ENCODE measurements at regions not wholly inside any gene's neighbourhood (a gene's known extent, or its start where the extent isn't known, plus 50 kb on each side); places are given as distances from the start of the nearest gene placed in this dataset.

GRCh38 chr5:4976902-4977301, 163.2 kb upstream of the ADAMTS16 start (continued):
- TF ChIP-seq HMGXB4 (CRISPR knock-in tag; IDR thresholded peaks at IDR 0.05; ENCODE audit: borderline replicate concordance) (no peak), HOXA7 (CRISPR knock-in tag; IDR thresholded peaks at IDR 0.05) (no peak), HOXB13 (CRISPR knock-in tag; IDR thresholded peaks at IDR 0.05; ENCODE audit: low read depth) (no peak), RNF2 (IDR thresholded peaks at IDR 0.05; ENCODE audit: borderline replicate concordance, low read depth) (no peak), MYC (IDR thresholded peaks at IDR 0.05; ENCODE audit: borderline replicate concordance, low read length) (no peak)

DNA sequence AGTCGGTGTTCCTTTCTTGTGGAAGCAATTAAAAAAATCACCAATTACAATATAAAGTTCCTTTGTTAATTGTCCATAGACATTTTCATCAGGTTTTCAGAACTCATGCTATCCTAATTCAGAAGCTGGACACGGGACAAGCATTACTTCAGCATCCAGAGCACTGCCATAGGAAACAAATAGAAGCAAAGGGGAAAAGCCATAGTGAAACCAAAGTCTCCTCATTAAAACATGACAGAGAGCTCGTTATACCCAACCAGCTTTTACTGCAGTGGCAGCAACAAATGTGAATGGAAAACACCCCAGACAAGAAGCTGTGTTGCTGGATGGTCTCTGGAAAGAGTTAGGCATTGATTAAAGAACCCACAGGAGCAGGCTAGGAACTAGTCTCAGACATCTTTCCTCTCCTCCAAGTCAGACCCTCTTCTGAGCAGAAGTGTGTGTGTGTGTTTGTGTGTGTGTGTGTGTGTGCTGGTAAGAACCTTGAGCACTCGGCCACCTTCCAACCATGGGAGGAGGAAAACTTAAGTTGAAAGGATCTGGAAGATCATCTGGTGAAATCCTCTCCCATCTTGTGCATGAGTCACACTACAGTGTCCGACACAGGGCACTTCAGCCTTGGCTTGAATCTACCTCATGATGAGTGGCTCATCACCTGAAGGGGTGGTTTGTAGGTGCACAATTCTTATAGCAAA, 162.6 kb upstream of the ADAMTS16 start:
- no peak for FAIRE-seq
- WGBS (ENCODE audit: missing lambda C conversion rate): 3% methylated on average over 5 of the region's 5 CpGs
- no peak for TF ChIP-seq JUNB (IDR thresholded peaks at IDR 0.05)
- no peak for TF ChIP-seq EHF (CRISPR knock-in tag; IDR thresholded peaks at IDR 0.05)
- TF ChIP-seq EP300 (IDR thresholded peaks at IDR 0.05): no peak
- TF ChIP-seq RARB (CRISPR knock-in tag; IDR thresholded peaks at IDR 0.05): no peak
- TF ChIP-seq NPAS2 (CRISPR knock-in tag; IDR thresholded peaks at IDR 0.05; ENCODE audit: borderline replicate concordance): no peak
- no peak for TF ChIP-seq KDM1A (IDR thresholded peaks at IDR 0.05; ENCODE audit: low read depth)
- no peak for TF ChIP-seq HDAC2 (IDR thresholded peaks at IDR 0.05)
- no peak for TF ChIP-seq EHMT2 (IDR thresholded peaks at IDR 0.05; ENCODE audit: low read depth)
- TF ChIP-seq SREBF2 (IDR thresholded peaks at IDR 0.05): no peak
- no peak for TF ChIP-seq FOSL2 (IDR thresholded peaks at IDR 0.05)
- TF ChIP-seq FOSL2 (CRISPR knock-in tag; IDR thresholded peaks at IDR 0.05): no peak
- TF ChIP-seq GATA3 (IDR thresholded peaks at IDR 0.05; ENCODE audit: borderline replicate concordance): no peak
- TF ChIP-seq ESRRA (IDR thresholded peaks at IDR 0.05; ENCODE audit: borderline replicate concordance, low read length): no peak
- no peak for TF ChIP-seq CBX8 (IDR thresholded peaks at IDR 0.05)
- no peak for TF ChIP-seq CBX2 (IDR thresholded peaks at IDR 0.05; ENCODE audit: borderline replicate concordance, low read depth)
- TF ChIP-seq NR3C1 (IDR thresholded peaks at IDR 0.05): no peak
- Histone ChIP-seq H3K27ac (no peak overlapping the region), H3K4me3 (no peak overlapping the region), H3K4me2 (no peak overlapping the region), H3K4me1 (no peaks in the 10 kb centered on the region), H3K9me3 (no peaks in the 10 kb centered on the region)
- POLR2A ChIA-PET: no interaction called here
- DNase-seq (ENCODE audit: low read depth in 1 of 2, low spot score in 1 of 2): no peak
- CTCF ChIA-PET: no interaction called here
- no peak for ATAC-seq

DNA sequence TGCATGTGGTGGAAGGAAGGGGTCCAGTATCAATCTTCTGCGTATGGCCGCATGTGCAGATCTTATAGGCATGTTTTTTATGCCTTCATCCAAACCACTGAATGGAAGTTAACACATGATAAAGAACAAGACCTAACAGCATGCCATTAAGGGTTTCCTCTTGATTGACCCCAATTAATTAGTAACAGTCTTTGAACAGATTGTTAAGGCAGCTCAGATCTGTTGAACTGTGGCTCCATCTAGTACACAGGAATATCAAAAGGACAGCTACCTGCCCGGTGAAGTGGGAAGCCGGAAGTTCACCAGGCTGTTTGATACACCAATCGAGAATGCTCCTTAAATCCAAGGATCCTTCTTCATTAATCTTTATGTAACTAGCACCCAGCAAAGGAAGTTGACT, 159.9 kb upstream of the ADAMTS16 start:
- ATAC-seq (no peak), FAIRE-seq (no peak), DNase-seq (ENCODE audit: low read depth in 1 of 2, low spot score in 1 of 2) (no peak)
- CTCF ChIA-PET: no interaction called here
- POLR2A ChIA-PET: no interaction called here
- no peak overlapping the region for H3K27ac ChIP-seq
- no peaks in the 10 kb centered on the region for H3K4me1 ChIP-seq
- TF ChIP-seq KDM5A (IDR thresholded peaks at IDR 0.05): no peak
- TF ChIP-seq NR3C1 (IDR thresholded peaks at IDR 0.05): no peak
- 33% methylated on average over 5 of the region's 5 CpGs for WGBS (ENCODE audit: missing lambda C conversion rate)
- no peak overlapping the region for H3K4me3 ChIP-seq
- H3K9me3 ChIP-seq: no peaks in the 10 kb centered on the region
- no peak overlapping the region for H3K4me2 ChIP-seq

DNA sequence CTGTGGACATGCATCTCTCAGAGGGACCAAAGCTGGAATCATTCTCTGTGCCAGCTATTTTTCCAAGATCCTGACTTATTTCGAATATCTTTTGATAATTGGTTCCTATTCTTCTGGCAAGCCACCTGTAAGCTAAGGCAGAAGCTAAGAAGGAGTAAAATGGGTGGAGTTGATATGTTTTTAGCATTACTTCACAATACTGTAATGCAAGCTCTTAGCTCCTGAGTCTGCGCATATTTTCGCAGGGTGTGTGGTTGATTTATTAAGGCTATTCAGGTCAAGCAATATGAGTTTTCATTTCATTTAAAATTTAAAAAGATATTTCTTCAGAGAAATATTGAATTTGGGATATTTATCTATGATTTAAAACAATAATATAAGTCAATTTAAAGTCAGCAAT, 158.5 kb upstream of the ADAMTS16 start:
- H3K9me3 ChIP-seq: no peaks in the 10 kb centered on the region
- FAIRE-seq: no peak
- H3K4me3 ChIP-seq: no peak overlapping the region
- H3K4me1 ChIP-seq: no peaks in the 10 kb centered on the region
- WGBS (ENCODE audit: missing lambda C conversion rate): 60% methylated on average over 3 of the region's 3 CpGs
- no peak for TF ChIP-seq FOSB (CRISPR knock-in tag; IDR thresholded peaks at IDR 0.05)
- no peak for TF ChIP-seq HOXA7 (CRISPR knock-in tag; IDR thresholded peaks at IDR 0.05)
- no peak for TF ChIP-seq CTCF (IDR thresholded peaks at IDR 0.05)
- no peak for TF ChIP-seq CBX2 (IDR thresholded peaks at IDR 0.05; ENCODE audit: borderline replicate concordance, low read depth)
- no peak for TF ChIP-seq TP53 (CRISPR knock-in tag; IDR thresholded peaks at IDR 0.05)
- TF ChIP-seq HOXB5 (CRISPR knock-in tag; IDR thresholded peaks at IDR 0.05): no peak
- TF ChIP-seq HMGXB4 (CRISPR knock-in tag; IDR thresholded peaks at IDR 0.05; ENCODE audit: borderline replicate concordance): no peak
- TF ChIP-seq HES2 (IDR thresholded peaks at IDR 0.05): no peak
- TF ChIP-seq MYC (IDR thresholded peaks at IDR 0.05; ENCODE audit: borderline replicate concordance, low read length): no peak
- ATAC-seq: no peak
- H3K27ac ChIP-seq: no peak overlapping the region
- CTCF ChIA-PET: interaction anchor here (1.0 to 1.5 kb wide), 2 partner anchors 10 to 40 kb away, joined by 4 to 5 read pairs; no protein-coding TSS in a partner anchor
- H3K4me2 ChIP-seq: no peak overlapping the region
- DNase-seq (ENCODE audit: low read depth in 1 of 2, low spot score in 1 of 2): no peak
- POLR2A ChIA-PET: no interaction called here
